AG09319 (cell line): ENCODE measurements at regions not wholly inside any gene's neighbourhood (a gene's known extent, or its start where the extent isn't known, plus 50 kb on each side); places are given as distances from the start of the nearest gene placed in this dataset.
"Not testable (repeated sequence)": the region's sequence is repeated elsewhere in the genome, so short reads cannot be mapped to it uniquely, and the experiment has no call there.

Experiments
- DNase-seq: peaks from one replicate; pipeline ENCODE4 v3.0.0-alpha.2; 2010; ENCODE audit warnings: low read depth; ENCODE audit errors: extremely low read depth
- CTCF ChIP-seq: IDR thresholded peaks from 2 replicates; pipeline ENCODE4 v1.5.1; 2011; ENCODE audit warnings: low read depth, mild to moderate bottlenecking, inconsistent platforms, low read length, moderate library complexity

- TF ChIP-seq CTCF: no peak
- DNase-seq: no peak
Observed at GRCh38 chr12:114504311-114504710, 98.4 kb upstream of the TBX5 start.

- no peak for DNase-seq
- no peak for TF ChIP-seq CTCF
Observed at GRCh38 chr12:114501474-114501807, 95.5 kb upstream of the TBX5 start.

- TF ChIP-seq CTCF: no peak
- DNase-seq: no peak
Observed at GRCh38 chr12:114500775-114501473, 95.0 kb upstream of the TBX5 start.

GRCh38 chr12:114500131-114500530 is 94.2 kb upstream of the TBX5 start:
- DNase-seq: no peak
- TF ChIP-seq CTCF: no peak

- TF ChIP-seq CTCF: no peak
- DNase-seq: no peak
Observed at GRCh38 chr12:114499338-114499737, 93.4 kb upstream of the TBX5 start.

- no peak for DNase-seq
- no peak for TF ChIP-seq CTCF
Observed at GRCh38 chr12:114491916-114492315, 86.0 kb upstream of the TBX5 start.

- DNase-seq: not testable (repeated sequence)
Observed at GRCh38 chr12:114484822-114485459, 79.0 kb upstream of the TBX5 start.

- TF ChIP-seq CTCF: no peak
- no peak for DNase-seq
Observed at GRCh38 chr12:114483996-114484395, 78.1 kb upstream of the TBX5 start.
